ENCODE measurements at regions not wholly inside any gene's neighbourhood (a gene's known extent, or its start where the extent isn't known, plus 50 kb on each side); places are given as distances from the start of the nearest gene placed in this dataset.

GRCh38 chr10:7464691-7465090 is 53.9 kb upstream of the SFMBT2 start:
- H3K4me3 ChIP-seq (ENCODE audit: control insufficient read depth, low read depth, low read length) = no peak overlapping the region
- no peak for TF ChIP-seq CTCF (conservative IDR thresholded peaks at IDR 0.05; ENCODE audit: control insufficient read depth, insufficient read depth, low read depth, low read length)
- peak; percentile 2 for DNase-seq (ENCODE audit: low read depth)
